NCI-H460 (cell line): ENCODE measurements at regions not wholly inside any gene's neighbourhood (a gene's known extent, or its start where the extent isn't known, plus 50 kb on each side); places are given as distances from the start of the nearest gene placed in this dataset.

ENCODE experiments used
- DNase-seq: peaks from one replicate; pipeline ENCODE4 v3.0.0-alpha.2; 2016; ENCODE audit warnings: low read depth; ENCODE audit errors: extremely low read depth

GRCh38 chr21:28263974-28264373 lies 728.7 kb downstream of the LTN1 start:
- DNase-seq: no peak

DNA sequence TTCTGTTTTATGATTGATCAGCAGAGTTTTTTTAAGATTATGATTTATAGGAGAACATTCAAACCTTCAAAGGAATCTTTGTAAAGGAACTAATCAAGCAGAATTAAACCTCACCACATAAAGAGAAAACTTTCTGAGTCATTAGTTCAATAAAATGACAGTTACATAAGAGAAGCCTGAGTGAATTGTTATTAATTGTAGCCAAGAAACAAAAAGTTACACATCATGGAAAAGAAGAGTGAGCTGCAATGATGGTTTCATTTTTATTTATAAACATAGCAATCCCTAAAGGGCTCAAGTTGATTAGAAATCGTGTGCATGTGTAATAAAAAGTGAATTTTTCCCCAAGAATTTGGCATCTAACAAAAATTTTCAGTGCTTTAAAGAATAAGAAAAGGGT lies 731.4 kb downstream of the LTN1 start:
- DNase-seq: no peak

DNA sequence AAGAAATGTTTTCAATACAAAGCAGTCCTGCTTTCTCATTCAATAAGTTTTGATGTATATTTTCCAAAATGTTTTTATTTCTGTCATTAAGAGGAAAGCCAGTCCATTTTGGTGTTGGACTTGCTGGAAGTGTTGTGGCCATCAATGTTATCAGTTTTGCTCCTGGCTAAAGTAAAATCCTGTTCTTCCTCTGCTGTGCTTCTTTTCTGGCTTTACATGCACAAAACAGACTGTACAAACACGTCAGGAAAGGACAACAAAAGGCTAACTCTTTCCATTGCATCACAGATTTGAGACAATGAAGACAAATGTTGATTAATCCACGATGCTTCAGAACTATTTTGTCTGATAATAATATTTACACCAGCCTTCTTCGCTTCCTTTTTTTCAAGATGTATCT lies 735.4 kb downstream of the LTN1 start:
- no peak for DNase-seq

DNA sequence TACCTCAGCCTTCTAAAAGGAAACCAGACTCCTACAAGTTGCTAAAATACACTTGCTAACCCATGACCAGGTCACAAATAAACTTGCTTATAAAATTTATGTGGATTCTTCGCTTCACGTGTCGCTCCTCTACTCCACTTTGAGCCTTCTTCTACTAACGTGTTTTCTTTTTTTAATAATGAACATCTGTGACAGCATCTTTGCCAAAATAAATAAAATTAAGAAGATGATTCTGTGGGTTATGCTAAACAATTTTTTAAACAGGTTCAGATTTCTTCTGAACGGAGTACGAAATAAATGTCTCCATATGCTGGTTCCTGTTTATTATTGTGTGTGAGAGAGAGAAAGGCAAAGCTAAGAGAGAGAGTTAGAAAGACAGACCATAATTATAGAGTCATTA lies 735.8 kb downstream of the LTN1 start:
- DNase-seq: no peak

GRCh38 chr21:28256420-28256831 lies 736.3 kb downstream of the LTN1 start:
- DNase-seq: no peak

DNA sequence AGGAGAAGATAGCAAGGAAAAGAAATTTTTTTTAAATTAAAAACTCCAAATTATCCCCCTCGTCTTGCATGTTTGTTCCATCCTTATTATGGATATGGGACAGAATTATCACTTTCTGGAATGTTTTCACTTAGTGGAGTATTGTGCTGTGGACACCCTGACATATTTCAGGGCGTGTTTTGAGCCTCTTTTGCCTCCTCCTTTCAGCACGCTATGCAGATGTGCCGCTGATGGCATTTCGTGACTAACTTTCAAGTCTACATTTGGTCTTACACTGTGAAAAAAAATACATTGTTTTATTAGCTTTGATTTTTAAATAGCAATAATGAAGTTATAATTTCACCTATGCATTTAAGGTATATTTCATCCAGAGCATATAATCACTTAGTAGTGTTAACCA lies 738.7 kb downstream of the LTN1 start:
- DNase-seq: no peak

DNA sequence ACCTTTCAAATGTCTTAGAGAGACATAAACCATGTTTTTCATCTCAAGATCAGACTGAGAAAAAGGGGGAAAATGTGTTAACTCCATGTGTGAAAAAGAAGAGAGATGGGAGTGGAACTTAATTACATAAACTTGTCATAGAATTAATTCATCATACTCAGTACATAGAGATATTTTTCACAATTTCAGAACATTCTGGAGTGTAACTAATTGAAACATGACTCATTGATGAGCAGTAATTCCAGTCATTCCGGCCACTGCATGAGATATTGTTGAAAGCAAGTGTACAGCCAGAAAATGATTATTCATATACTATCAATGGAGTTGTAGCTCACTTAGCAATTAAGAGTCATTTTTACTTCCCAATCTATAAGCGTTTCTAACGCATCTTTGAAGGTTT lies 739.3 kb downstream of the LTN1 start:
- DNase-seq: no peak

DNA sequence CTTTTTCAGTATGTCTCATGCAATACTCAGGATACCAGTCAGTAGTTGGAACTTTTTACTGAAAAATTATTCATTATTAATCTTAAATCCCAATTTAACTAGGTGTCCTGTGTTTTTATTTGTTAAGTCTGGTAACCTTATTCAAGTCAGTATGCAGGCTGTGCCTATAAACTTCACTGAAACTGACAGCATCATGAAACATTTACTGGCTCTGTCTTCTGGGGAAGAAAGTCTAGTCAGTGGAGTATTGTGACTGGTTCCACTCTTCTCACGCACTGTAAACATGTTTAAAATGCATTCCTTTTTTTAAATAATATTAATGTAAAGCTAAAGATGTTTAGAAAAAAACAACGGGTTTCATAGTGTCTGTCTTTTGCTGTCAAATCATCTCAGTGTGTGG lies 739.7 kb downstream of the LTN1 start:
- DNase-seq: no peak

DNA sequence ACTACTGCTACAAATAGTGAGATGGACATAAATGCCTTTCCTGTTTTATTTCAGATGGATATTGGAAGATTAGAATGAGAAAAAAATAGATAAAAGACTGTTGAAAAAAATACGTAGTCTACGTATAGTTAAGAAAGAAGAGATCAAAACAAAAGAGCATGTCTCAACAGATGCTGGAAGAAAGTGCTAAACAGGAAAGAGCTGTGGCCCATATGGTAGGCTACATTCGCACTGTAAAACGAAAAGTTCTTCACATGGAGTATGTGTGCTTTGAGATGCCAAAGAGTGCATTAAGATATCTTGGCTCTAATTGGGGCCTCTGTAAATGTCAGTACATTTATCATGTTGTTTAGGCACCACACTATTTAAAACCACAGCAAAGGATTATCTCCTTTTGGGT lies 741.7 kb downstream of the LTN1 start:
- DNase-seq: no peak

- DNase-seq: no peak
Measured at GRCh38 chr21:28247454-28248020, 745.1 kb downstream of the LTN1 start.

DNA sequence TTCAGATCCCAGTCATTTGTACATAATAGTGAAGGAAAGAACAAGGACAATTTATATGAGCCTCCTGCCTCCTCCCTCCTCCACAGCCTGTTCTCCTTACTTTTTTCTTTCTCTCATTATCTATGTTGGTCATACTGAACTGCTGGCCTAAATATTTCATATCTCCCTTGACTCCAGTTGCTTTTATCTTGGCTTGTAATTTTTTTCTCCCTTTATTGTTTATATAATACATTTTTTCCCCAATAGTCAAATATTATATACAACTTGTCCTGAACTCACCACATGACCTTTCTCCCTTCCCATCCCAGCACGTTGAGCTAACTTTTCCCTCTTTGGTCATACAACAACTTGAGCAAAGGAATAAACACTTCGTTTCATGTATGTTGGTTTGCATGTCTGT lies 752.1 kb downstream of the LTN1 start:
- DNase-seq: no peak

GRCh38 chr21:28239340-28239739 lies 753.3 kb downstream of the LTN1 start:
- no peak for DNase-seq

DNA sequence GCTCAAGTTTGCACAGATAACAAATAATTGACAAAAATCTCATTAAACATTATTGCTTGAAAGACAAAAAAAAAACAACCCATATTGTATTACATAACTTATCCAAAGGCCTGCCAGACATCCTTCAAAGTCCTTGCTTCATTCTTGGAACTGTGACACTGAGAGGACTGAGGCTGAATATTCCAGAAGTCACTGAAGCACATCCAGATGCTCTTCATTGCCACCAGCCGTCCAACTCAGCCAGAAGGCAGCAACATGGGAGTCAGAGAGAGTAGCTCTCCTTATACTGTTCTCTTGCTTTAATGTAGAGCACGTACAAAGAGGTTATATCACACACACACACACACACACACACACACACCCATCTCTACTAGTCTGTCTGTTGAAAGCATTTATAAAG lies 755.0 kb downstream of the LTN1 start:
- no peak for DNase-seq

DNA sequence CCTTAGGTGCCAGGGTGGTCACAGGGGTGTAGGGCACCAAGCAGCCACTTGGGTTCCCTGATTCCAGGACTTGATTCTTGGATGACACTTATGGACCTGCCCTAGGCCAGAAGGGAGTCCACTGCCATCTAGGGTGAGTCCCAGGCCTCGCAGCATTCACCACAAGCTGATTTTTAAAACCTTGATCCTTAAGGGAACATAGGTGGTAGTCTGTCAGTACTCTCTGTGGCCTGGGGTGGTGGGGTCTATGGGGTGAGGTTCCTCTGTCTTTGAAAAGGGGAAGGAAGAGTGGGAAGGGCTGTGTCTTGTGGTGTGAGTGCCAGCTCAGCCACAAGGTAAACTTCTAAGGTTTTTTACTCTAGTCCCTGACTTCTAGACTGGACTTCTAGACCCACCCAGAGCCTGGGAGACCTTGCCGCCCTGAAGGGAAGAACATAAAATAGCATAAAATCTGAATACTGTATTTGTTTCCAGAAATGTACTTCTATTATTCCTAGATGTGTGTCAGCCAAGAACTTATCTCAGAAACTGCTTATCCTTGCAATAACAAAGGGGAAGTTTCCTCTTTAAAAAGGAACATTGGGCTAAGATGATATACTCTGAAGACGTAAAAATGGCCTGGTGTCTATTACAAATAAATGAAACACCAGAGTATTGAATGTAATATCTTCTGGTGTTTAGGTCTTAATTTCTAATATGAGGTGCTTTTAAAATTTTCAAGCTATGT lies 757.3 kb downstream of the LTN1 start:
- no peak for DNase-seq

DNA sequence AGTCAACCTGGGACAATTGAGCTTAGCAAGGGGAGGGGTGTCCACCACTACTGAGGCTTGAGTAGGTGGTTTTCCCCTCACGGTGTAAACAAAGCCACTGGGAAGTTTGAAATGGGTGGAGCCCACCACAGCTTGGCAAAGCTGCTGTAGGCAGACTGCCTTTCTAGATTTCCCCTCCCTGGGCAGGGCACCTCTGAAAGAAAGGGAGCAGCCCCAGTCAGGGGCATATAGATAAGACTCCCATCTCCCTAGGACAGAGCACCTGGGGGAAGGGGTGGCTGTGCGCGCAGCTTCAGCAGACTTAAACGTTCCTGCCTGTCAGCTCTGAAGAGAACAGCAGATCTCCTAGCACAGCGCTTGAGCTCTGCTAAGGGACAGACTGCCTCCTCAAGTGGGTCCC lies 758.4 kb downstream of the LTN1 start:
- DNase-seq: no peak

GRCh38 chr21:28233536-28234220 lies 759.0 kb downstream of the LTN1 start:
- no peak for DNase-seq

- DNase-seq: no peak
Measured at GRCh38 chr21:28230559-28230958, 762.1 kb downstream of the LTN1 start.

DNA sequence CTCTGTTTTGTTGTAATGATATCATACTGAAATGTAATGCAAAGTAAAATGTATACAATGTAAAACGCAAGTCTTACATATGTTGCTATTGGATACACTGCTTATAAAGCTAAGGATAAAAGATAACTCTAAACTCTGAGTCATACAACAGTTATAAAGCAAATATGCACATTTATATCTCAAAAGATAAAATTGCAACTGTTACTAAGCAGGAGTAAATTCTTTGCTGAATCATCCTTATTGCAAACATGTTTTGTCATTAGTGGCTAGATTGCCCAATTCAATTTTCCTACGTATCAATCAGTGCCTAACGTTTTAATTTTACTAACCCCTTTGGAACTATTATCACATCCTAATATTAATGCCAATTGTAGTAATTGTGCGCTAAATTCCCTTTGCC lies 762.9 kb downstream of the LTN1 start:
- peak; percentile 11 for DNase-seq

- DNase-seq: no peak
Measured at GRCh38 chr21:28228636-28228995, 764.1 kb downstream of the LTN1 start.

GRCh38 chr21:28227881-28228635 lies 764.6 kb downstream of the LTN1 start:
- DNase-seq: no peak

DNA sequence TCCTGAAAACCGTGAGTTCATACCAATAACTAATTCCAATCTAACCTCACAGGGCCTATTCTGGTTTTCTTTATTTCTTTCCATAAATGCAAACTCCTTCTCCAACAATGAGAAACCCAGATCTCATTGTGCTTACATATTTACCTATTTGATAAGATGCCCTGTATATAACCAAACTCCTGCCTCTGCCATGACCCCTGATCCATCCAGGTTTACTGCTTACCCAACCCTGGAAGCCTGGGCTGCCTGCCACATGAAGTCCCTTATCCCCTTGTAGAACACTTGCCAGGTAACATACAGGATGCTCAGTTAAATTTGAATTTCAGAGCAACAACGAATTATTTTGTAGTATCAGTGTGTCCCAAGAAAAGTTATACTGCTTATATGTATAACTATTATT lies 766.1 kb downstream of the LTN1 start:
- no peak for DNase-seq
